GM12864 (cell line): ENCODE measurements at regions not wholly inside any gene's neighbourhood (a gene's known extent, or its start where the extent isn't known, plus 50 kb on each side); places are given as distances from the start of the nearest gene placed in this dataset.

Experiments used
- DNase-seq: peaks from one replicate; pipeline ENCODE4 v3.0.0-alpha.2; 2011; ENCODE audit warnings: low read depth
- H3K4me3 ChIP-seq: 2 replicates; pipeline ENCODE4 v1.5.1; 2011; ENCODE audit warnings: mild to moderate bottlenecking, low read depth, low read length, control low read depth
- CTCF ChIP-seq: IDR thresholded peaks from 2 replicates; pipeline ENCODE4 v1.5.1; 2011; ENCODE audit warnings: low read depth, mild to moderate bottlenecking, moderate library complexity, low read length, control low read depth, inconsistent platforms; ENCODE audit errors: missing control alignments

GRCh38 chr4:166282081-166282770, 409.2 kb downstream of the TLL1 start:
- DNase-seq: no peak
- TF ChIP-seq CTCF: no peak
- no peak overlapping the region for H3K4me3 ChIP-seq

- H3K4me3 ChIP-seq: no peak overlapping the region
- TF ChIP-seq CTCF: no peak
- DNase-seq: no peak
Observed at GRCh38 chr4:166284221-166284620, 411.2 kb downstream of the TLL1 start.

GRCh38 chr4:166290426-166290825, 417.4 kb downstream of the TLL1 start:
- TF ChIP-seq CTCF: no peak
- no peak overlapping the region for H3K4me3 ChIP-seq
- DNase-seq: no peak

GRCh38 chr4:166293556-166293955, 420.5 kb downstream of the TLL1 start:
- TF ChIP-seq CTCF: no peak
- no peak overlapping the region for H3K4me3 ChIP-seq
- no peak for DNase-seq

GRCh38 chr4:166301266-166301665, 428.2 kb downstream of the TLL1 start:
- H3K4me3 ChIP-seq: no peak overlapping the region
- no peak for DNase-seq
- TF ChIP-seq CTCF: no peak

GRCh38 chr4:166308647-166309046, 435.6 kb downstream of the TLL1 start:
- no peak for TF ChIP-seq CTCF
- H3K4me3 ChIP-seq: no peak overlapping the region
- DNase-seq: no peak

GRCh38 chr4:166309286-166309685, 436.2 kb downstream of the TLL1 start:
- no peak for TF ChIP-seq CTCF
- DNase-seq: no peak

More at GRCh38 chr4:166309286-166309685, 436.2 kb downstream of the TLL1 start:
- no peak overlapping the region for H3K4me3 ChIP-seq
